ENCODE measurements at regions not wholly inside any gene's neighbourhood (a gene's known extent, or its start where the extent isn't known, plus 50 kb on each side); places are given as distances from the start of the nearest gene placed in this dataset.

DNA sequence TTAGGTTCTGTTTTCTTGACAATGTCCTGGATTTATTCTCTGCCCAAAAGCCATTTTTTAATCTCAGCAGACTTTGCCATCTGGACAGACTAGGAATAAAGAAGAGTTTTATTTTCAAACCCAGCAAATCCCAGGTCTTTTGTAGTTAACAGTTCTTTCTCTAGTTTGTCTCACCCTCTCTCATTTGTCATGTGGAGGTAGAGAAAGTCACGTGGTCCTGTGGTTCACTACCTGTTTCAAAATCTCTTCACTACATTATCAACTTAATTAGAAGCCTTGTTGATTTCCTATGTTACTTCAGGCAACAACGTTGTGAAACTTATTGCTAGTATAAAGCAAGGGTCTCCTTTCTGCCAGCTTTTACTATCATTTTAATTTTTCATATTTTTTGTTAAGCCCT, 1222.6 kb downstream of the EFNB2 start:
- no peak overlapping the region for H3K27ac Mint-ChIP-seq (ENCODE audit: unreplicated experiment)
- H3K4me3 Mint-ChIP-seq (ENCODE audit: unreplicated experiment) = no peak overlapping the region
- no peak for DNase-seq (ENCODE audit: low spot score)
- H3K9me3 Mint-ChIP-seq (ENCODE audit: low read depth) = peaks cover 7% of the 10 kb centered on the region
- TF ChIP-seq CTCF (IDR thresholded peaks at IDR 0.05) = no peak
- no peaks in the 10 kb centered on the region for H3K36me3 Mint-ChIP-seq (ENCODE audit: low read depth)
- H3K27me3 Mint-ChIP-seq (ENCODE audit: low read depth) = no peaks in the 10 kb centered on the region
- no peaks in the 10 kb centered on the region for H3K4me1 Mint-ChIP-seq (ENCODE audit: low read depth)

- no peak for TF ChIP-seq CTCF (IDR thresholded peaks at IDR 0.05)
- H3K27ac Mint-ChIP-seq (ENCODE audit: unreplicated experiment) = no peak overlapping the region
- no peaks in the 10 kb centered on the region for H3K4me1 Mint-ChIP-seq (ENCODE audit: low read depth)
- no peak for DNase-seq (ENCODE audit: low spot score)
- H3K9me3 Mint-ChIP-seq (ENCODE audit: low read depth) = peaks cover 7% of the 10 kb centered on the region
- H3K4me3 Mint-ChIP-seq (ENCODE audit: unreplicated experiment) = no peak overlapping the region
- H3K27me3 Mint-ChIP-seq (ENCODE audit: low read depth) = no peaks in the 10 kb centered on the region
- no peaks in the 10 kb centered on the region for H3K36me3 Mint-ChIP-seq (ENCODE audit: low read depth)
These were observed 1224.4 kb downstream of the EFNB2 start for GRCh38 chr13:105311094-105311493.

GRCh38 chr13:105307776-105308175, 1227.7 kb downstream of the EFNB2 start:
- H3K4me1 Mint-ChIP-seq (ENCODE audit: low read depth) = no peaks in the 10 kb centered on the region
- no peak for TF ChIP-seq CTCF (IDR thresholded peaks at IDR 0.05)
- no peaks in the 10 kb centered on the region for H3K27me3 Mint-ChIP-seq (ENCODE audit: low read depth)
- H3K4me3 Mint-ChIP-seq (ENCODE audit: unreplicated experiment) = no peak overlapping the region
- no peak for DNase-seq (ENCODE audit: low spot score)
- H3K36me3 Mint-ChIP-seq (ENCODE audit: low read depth) = no peaks in the 10 kb centered on the region
- H3K27ac Mint-ChIP-seq (ENCODE audit: unreplicated experiment) = no peak overlapping the region
- H3K9me3 Mint-ChIP-seq (ENCODE audit: low read depth) = peaks cover 4% of the 10 kb centered on the region

DNA sequence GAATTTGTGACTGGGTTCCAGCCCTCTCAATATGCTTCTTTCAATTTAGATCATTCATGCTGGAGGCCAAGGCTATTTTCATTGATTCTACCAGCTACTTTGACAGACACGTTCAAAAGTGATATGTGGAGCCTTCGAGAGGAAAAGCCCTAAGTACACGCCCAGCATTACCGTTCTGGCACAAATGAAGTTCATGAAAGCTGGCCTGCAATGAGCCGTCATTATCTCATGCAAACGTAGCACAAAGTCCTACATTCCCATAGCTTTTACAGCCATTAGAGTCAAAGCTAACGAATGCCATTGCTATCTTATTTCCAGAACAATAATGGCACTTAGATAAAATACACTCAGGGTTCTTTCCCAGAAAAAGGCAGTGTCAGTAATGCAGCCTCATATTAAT, 1237.6 kb downstream of the EFNB2 start:
- Mint-ChIP-seq H3K27me3 (ENCODE audit: low read depth) (no peaks in the 10 kb centered on the region), H3K4me3 (ENCODE audit: unreplicated experiment) (no peak overlapping the region), H3K36me3 (ENCODE audit: low read depth) (no peaks in the 10 kb centered on the region), H3K4me1 (ENCODE audit: low read depth) (no peaks in the 10 kb centered on the region), H3K9me3 (ENCODE audit: low read depth) (peaks cover 2% of the 10 kb centered on the region), H3K27ac (ENCODE audit: unreplicated experiment) (no peak overlapping the region)
- no peak for DNase-seq (ENCODE audit: low spot score)
- no peak for TF ChIP-seq CTCF (IDR thresholded peaks at IDR 0.05)

DNA sequence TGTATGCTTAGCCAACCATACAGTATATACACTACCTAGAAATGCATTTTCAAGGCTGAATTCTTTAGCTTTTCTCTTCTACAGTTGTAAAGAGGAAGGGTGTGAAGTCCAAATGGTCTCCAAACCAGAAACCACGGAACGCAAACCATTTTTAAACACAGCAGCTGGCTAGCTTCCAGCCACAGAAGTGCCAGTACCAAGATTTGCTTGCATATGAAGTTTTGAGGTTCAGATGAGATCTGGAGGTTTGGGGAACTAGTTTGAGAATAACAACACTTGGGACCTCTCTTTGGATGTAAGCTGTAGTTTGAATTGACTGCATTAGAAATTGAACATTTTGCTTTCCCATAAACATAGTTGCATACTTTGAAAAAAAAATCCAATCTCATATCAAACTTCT, 1243.5 kb downstream of the EFNB2 start:
- no peaks in the 10 kb centered on the region for H3K27me3 Mint-ChIP-seq (ENCODE audit: low read depth)
- no peak for TF ChIP-seq CTCF (IDR thresholded peaks at IDR 0.05)

More for the DNA sequence above, 1243.5 kb downstream of the EFNB2 start:
- Mint-ChIP-seq H3K4me1 (ENCODE audit: low read depth) (no peaks in the 10 kb centered on the region), H3K4me3 (ENCODE audit: unreplicated experiment) (no peak overlapping the region), H3K27ac (ENCODE audit: unreplicated experiment) (no peak overlapping the region), H3K36me3 (ENCODE audit: low read depth) (no peaks in the 10 kb centered on the region), H3K9me3 (ENCODE audit: low read depth) (peaks cover 2% of the 10 kb centered on the region)
- no peak for DNase-seq (ENCODE audit: low spot score)

Measured in chondrocyte (in vitro differentiated cells).